Liver (tissue), 8 donors: ENCODE measurements at regions not wholly inside any gene's neighbourhood (a gene's known extent, or its start where the extent isn't known, plus 50 kb on each side); places are given as distances from the start of the nearest gene placed in this dataset.

Experiments
- DNase-seq: peaks from one replicate; pipeline ENCODE4 v3.0.0-alpha.2; 2017; ENCODE audit warnings: low spot score
- H3K27ac ChIP-seq, 2 donors: one replicate each; pipeline ENCODE4 v1.7.0; 2013; ENCODE audit warnings: inconsistent platforms in 2 of 2, low read length in 2 of 2, control low read depth in 1 of 2, low read depth in 1 of 2, mild to moderate bottlenecking in 1 of 2
- H3K27me3 ChIP-seq, 4 donors: one replicate each; pipeline versions ENCODE4 v1.6.1 to v1.7.0; 2013; ENCODE audit warnings: low read length in 3 of 4, inconsistent platforms in 1 of 4, mild to moderate bottlenecking in 1 of 4, moderate library complexity in 1 of 4; ENCODE audit not compliant: control insufficient read depth in 4 of 4, insufficient read depth in 4 of 4
- H3K36me3 ChIP-seq, 4 donors: one replicate each; pipeline versions ENCODE4 v1.6.1 to v1.7.0; 2013; ENCODE audit warnings: low read length in 3 of 4, mild to moderate bottlenecking in 3 of 4, low read depth in 1 of 4, moderate library complexity in 1 of 4; ENCODE audit not compliant: control insufficient read depth in 4 of 4, insufficient read depth in 3 of 4
- H3K4me1 ChIP-seq, 4 donors: one replicate each; pipeline versions ENCODE4 v1.6.1 to v1.7.0; 2013; ENCODE audit warnings: low read length in 3 of 4, mild to moderate bottlenecking in 3 of 4, moderate library complexity in 1 of 4; ENCODE audit not compliant: control insufficient read depth in 4 of 4, insufficient read depth in 4 of 4
- H3K4me3 ChIP-seq, 3 donors: one replicate each; pipeline versions ENCODE4 v1.6.1 to v1.7.0; 2013; ENCODE audit warnings: low read length in 3 of 3, control low read depth in 1 of 3, low read depth in 1 of 3, mild to moderate bottlenecking in 1 of 3
- H3K9ac ChIP-seq, 2 donors: one replicate each; pipeline ENCODE4 v1.7.0; 2013; ENCODE audit warnings: low read length in 2 of 2, mild to moderate bottlenecking in 2 of 2, moderate library complexity in 2 of 2, control low read depth in 1 of 2, low read depth in 1 of 2
- H3K9me3 ChIP-seq, 4 donors: one replicate each; pipeline versions ENCODE4 v1.6.1 to v1.7.0; 2013; ENCODE audit warnings: low read length in 3 of 4; ENCODE audit not compliant: control insufficient read depth in 4 of 4
- ATF3 ChIP-seq: IDR thresholded peaks from 2 replicates; pipeline ENCODE4 v1.6.1; 2016; ENCODE audit warnings: antibody characterized with exemption
- CTCF ChIP-seq: fragments of 150-350 bp; IDR thresholded peaks from 2 replicates; pipeline ENCODE4 v1.5.1; 2017; ENCODE audit warnings: improper control_type of control experiment, low read depth, low read length; ENCODE audit not compliant: missing input control
- EGR1 ChIP-seq, 2 donors: IDR thresholded peaks; 2 replicates each; pipeline ENCODE4 v1.6.1; 2016 to 2018; ENCODE audit warnings: antibody characterized with exemption in 2 of 2, low read depth in 2 of 2
- FOXA1 ChIP-seq: IDR thresholded peaks from 2 replicates; pipeline ENCODE4 v1.6.1; 2016; ENCODE audit warnings: antibody characterized with exemption
- FOXA2 ChIP-seq: IDR thresholded peaks from 2 replicates; pipeline ENCODE4 v1.6.1; 2016; ENCODE audit warnings: antibody characterized with exemption
- GABPA ChIP-seq, 2 donors: IDR thresholded peaks in 1 of 2; conservative IDR thresholded peaks in 1 of 2; 2 replicates each; pipeline ENCODE4 v1.6.1; 2016; ENCODE audit warnings: antibody characterized with exemption in 2 of 2, mild to moderate bottlenecking in 1 of 2, moderate library complexity in 1 of 2
- HNF4A ChIP-seq, 2 donors: conservative IDR thresholded peaks; 2 replicates each; pipeline ENCODE4 v1.6.1; 2016; ENCODE audit warnings: antibody characterized with exemption in 2 of 2, mild to moderate bottlenecking in 2 of 2
- HNF4G ChIP-seq: IDR thresholded peaks from 2 replicates; pipeline ENCODE4 v1.6.1; 2016; ENCODE audit warnings: antibody characterized with exemption
- JUND ChIP-seq, 2 donors: IDR thresholded peaks; 2 replicates each; pipeline ENCODE4 v1.6.1; 2016; ENCODE audit warnings: antibody characterized with exemption in 2 of 2
- MAX ChIP-seq: IDR thresholded peaks from 2 replicates; pipeline ENCODE4 v1.6.1; 2016; ENCODE audit warnings: antibody characterized with exemption
- NR2F2 ChIP-seq: IDR thresholded peaks from 2 replicates; pipeline ENCODE4 v1.6.1; 2016; ENCODE audit warnings: antibody characterized with exemption
- RAD21 ChIP-seq, 2 donors: IDR thresholded peaks; 2 replicates each; pipeline ENCODE4 v1.6.1; 2016; ENCODE audit warnings: antibody characterized with exemption in 2 of 2, mild to moderate bottlenecking in 2 of 2
- REST ChIP-seq: IDR thresholded peaks from 2 replicates; pipeline ENCODE4 v1.6.1; 2016; ENCODE audit warnings: antibody characterized with exemption, mild to moderate bottlenecking
- RXRA ChIP-seq, 2 donors: IDR thresholded peaks; 2 replicates each; pipeline ENCODE4 v1.6.1; 2017 to 2018; ENCODE audit warnings: antibody characterized with exemption in 2 of 2, mild to moderate bottlenecking in 1 of 2
- SP1 ChIP-seq: IDR thresholded peaks from 2 replicates; pipeline ENCODE4 v1.6.1; 2018; ENCODE audit warnings: antibody characterized with exemption, mild to moderate bottlenecking
- YY1 ChIP-seq: IDR thresholded peaks from 2 replicates; pipeline ENCODE4 v1.6.1; 2016; ENCODE audit warnings: antibody characterized with exemption, mild to moderate bottlenecking
- ZBTB33 ChIP-seq: IDR thresholded peaks from 2 replicates; pipeline ENCODE4 v1.6.1; 2016; ENCODE audit warnings: antibody characterized with exemption
- WGBS: extraction: QIAGEN DNeasy Blood & Tissue Kit; methylation state at CpG from one replicate; pipeline ENCODE4 v1.1.7; 2013; 5-methylcytosine and 5-hydroxymethylcytosine counted together
- donor health status: healthy.
- donor health status: healthy.
- donor health status: healthy.
- donor health status: healthy.
- donor health status: healthy.

GRCh38 chr6:97820400-97820799, 537.4 kb upstream of the MMS22L start:
- no peaks in the 10 kb centered on the region for H3K36me3 ChIP-seq
- no peak for TF ChIP-seq CTCF
- TF ChIP-seq RXRA (IDR thresholded peaks at IDR 0.05), result no peak
- TF ChIP-seq HNF4A (conservative IDR thresholded peaks at IDR 0.05), result no peak
- TF ChIP-seq YY1, result no peak
- TF ChIP-seq GABPA (IDR thresholded peaks at IDR 0.05 in 1 of 2, conservative IDR thresholded peaks at IDR 0.05 in 1 of 2), result no peak
- no peak for TF ChIP-seq ATF3
- no peak for TF ChIP-seq NR2F2
- TF ChIP-seq REST, result no peak
- TF ChIP-seq EGR1 (IDR thresholded peaks at IDR 0.05; ENCODE audit: low read depth in 2 of 2), result no peak
- no peak for TF ChIP-seq FOXA1
- no peak for TF ChIP-seq HNF4G
- TF ChIP-seq RAD21 (IDR thresholded peaks at IDR 0.05), result no peak
- TF ChIP-seq MAX, result no peak
- no peak for TF ChIP-seq JUND (IDR thresholded peaks at IDR 0.05)
- TF ChIP-seq ZBTB33, result no peak
- no peak for TF ChIP-seq SP1
- no peak for TF ChIP-seq FOXA2
- WGBS, result 89% methylated on average over 5 of the region's 5 CpGs
- peaks cover 0 to 1% (median 0%) of the 10 kb centered on the region in 4 donors for H3K4me1 ChIP-seq
- no peak overlapping the region for H3K27ac ChIP-seq
- no peak overlapping the region for H3K9ac ChIP-seq
- no peak overlapping the region for H3K4me3 ChIP-seq
- no peak for DNase-seq
- H3K9me3 ChIP-seq, result no peaks in the 10 kb centered on the region
- H3K27me3 ChIP-seq, result peaks cover 0 to 8% (median 2%) of the 10 kb centered on the region in 4 donors

GRCh38 chr6:97822632-97823031, 539.6 kb upstream of the MMS22L start:
- Histone ChIP-seq H3K4me1 (no peaks in the 10 kb centered on the region), H3K9me3 (no peaks in the 10 kb centered on the region), H3K9ac (no peak overlapping the region), H3K4me3 (no peak overlapping the region), H3K27me3 (peaks cover 0 to 11% (median 2%) of the 10 kb centered on the region in 4 donors), H3K36me3 (no peaks in the 10 kb centered on the region), H3K27ac (no peak overlapping the region)
- DNase-seq, result no peak
- WGBS, result 46% methylated on average over 2 of the region's 2 CpGs
- TF ChIP-seq NR2F2 (no peak), RXRA (IDR thresholded peaks at IDR 0.05) (no peak), MAX (no peak), FOXA1 (no peak), CTCF (no peak), YY1 (no peak), GABPA (IDR thresholded peaks at IDR 0.05 in 1 of 2, conservative IDR thresholded peaks at IDR 0.05 in 1 of 2) (no peak)
